ENCODE measurements at regions not wholly inside any gene's neighbourhood (a gene's known extent, or its start where the extent isn't known, plus 50 kb on each side); places are given as distances from the start of the nearest gene placed in this dataset.
"Not testable (repeated sequence)": the region's sequence is repeated elsewhere in the genome, so short reads cannot be mapped to it uniquely, and the experiment has no call there.

DNA sequence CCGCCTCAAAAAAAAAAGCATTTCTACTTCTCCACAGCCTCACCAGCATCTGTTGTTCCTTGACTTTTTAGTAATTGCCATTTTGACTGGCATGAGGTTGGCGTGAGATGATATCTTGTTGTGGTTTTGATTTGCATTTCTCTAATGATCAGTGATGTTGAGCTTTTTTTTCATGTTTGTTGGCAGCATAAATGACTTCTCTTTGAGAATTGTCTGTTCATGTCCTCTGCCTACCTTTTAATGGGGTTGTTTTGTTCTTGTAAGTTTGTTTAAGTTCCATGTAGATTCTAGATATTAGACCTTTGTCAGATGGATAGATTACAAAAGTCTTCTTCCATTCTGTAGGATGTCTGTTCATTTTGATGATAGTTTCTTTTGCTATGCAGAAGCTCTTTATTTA lies 182.9 kb downstream of the FOXG1 start:
- DNase-seq (ENCODE audit: low spot score): no peak

DNA sequence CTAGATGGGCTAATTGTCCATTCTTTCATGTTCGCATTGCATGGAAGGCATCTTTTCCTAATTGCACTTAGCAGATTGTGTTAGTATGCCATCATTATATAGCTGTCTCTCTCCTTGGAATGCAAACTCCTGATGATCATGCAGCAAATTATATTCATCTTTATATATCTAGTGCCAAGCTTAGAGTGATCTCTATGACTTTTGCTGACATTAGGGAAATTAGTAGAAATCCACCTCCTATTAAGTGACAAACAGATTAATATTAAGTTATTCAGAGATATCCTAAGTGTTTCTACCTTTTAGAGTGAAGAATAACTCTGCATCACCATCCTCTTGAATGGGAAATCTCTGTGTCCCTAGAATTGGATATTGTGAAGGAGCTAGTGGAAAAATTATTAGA lies 185.6 kb downstream of the FOXG1 start:
- DNase-seq (ENCODE audit: low spot score): no peak

DNA sequence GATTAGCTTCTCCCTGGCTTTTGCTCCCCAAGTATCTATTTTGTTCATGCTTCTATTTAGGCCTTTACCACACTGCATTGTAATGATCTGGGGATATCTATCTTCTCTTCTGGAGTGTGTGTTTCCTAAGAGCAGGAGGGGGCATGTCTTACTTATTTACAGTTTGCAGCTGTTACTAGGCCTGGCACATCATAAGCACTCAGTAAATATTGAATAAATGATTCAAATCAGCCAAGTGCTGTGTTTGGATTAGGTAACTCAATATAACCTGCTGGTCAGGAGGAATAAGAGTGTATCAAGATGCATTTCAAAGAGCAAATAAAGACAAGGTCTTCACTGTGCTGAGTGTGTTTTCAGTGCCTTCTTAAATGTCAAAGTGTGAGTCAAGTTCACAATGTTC lies 186.1 kb downstream of the FOXG1 start:
- DNase-seq (ENCODE audit: low spot score): no peak

DNA sequence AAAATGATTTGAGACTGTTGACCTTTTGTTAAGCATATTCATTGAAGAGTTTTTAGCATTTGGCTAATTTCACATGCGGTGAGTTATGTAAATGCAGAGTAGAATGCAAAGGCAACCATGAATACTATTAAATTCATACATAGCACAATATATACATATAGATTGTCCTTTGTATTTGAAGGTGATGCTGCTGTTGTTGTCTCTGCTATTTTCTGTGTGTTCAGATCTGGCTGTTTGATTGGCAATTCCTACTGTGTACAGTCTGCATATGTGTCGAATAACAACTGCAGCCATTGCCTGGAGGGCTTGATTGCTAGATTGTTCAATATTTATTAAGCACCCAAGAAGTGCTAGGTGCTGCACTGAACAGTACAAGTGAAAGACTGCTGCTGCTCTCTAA lies 187.4 kb downstream of the FOXG1 start:
- DNase-seq (ENCODE audit: low spot score): no peak

GRCh38 chr14:28966416-28967233 lies 200.0 kb downstream of the FOXG1 start:
- DNase-seq (ENCODE audit: low spot score): no peak

GRCh38 chr14:28975084-28975483 lies 208.5 kb downstream of the FOXG1 start:
- DNase-seq (ENCODE audit: low spot score): no peak

DNA sequence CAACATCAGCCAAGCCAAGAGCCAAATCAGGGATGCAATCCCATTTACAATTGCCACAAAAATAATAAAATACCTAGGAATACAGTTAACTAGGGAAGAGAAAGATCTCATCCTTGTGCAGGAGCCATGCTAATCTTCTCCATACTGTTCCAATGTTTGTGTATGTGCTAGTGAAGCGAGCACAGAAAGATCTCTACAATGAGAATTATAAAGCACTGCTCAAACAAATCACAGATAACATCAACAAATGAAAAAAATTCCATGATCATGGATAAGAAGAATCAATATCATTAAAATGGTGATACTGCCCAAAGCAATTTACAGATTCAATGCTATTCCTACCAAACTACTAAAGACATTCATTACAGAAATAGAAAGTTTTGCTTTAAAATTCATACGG lies 215.6 kb downstream of the FOXG1 start:
- no peak for DNase-seq (ENCODE audit: low spot score)

- DNase-seq (ENCODE audit: low spot score): no peak
Observed at GRCh38 chr14:28983279-28983678, 216.7 kb downstream of the FOXG1 start.

DNA sequence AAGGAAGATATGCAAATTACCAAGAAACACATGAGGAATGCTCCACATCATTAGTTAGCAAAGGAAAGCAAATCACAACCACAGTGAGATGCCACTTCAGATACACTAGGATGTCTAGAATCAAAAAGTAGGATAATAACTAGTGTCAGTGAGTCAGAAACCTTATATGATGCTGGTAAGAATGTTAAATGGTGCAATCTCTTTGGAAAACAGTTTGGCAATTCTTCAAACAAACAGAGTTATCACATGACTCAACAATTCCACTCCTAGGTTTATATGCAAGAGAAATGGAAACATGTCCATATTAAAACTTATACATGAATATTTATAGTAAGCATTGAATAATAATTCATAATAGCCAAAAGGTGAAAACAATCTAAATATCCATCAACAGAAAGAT lies 220.9 kb downstream of the FOXG1 start:
- DNase-seq (ENCODE audit: low spot score): no peak

- DNase-seq (ENCODE audit: low spot score): not testable (repeated sequence)
Observed at GRCh38 chr14:28997196-28997595, 230.6 kb downstream of the FOXG1 start.

DNA sequence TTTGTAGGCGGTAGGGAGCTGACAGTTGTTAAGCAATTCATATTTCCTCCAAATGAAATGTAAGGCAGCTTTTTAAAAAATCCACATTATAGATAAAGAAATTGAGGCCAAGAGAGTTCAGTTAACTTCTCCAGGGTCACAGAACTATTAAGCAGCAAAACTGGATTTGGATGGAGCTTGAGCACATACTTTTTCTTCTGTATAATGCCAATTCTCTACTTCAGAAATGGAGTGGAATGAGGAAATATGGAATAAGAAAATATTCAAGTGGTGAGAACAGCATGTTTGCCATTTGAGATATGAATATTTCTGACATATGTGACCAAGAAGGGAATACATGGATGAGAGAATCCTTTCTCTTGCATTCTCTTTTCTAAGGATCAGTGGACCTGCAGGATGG lies 233.1 kb downstream of the FOXG1 start:
- DNase-seq (ENCODE audit: low spot score): no peak

- no peak for DNase-seq (ENCODE audit: low spot score)
Observed at GRCh38 chr14:29005647-29006046, 239.1 kb downstream of the FOXG1 start.

DNA sequence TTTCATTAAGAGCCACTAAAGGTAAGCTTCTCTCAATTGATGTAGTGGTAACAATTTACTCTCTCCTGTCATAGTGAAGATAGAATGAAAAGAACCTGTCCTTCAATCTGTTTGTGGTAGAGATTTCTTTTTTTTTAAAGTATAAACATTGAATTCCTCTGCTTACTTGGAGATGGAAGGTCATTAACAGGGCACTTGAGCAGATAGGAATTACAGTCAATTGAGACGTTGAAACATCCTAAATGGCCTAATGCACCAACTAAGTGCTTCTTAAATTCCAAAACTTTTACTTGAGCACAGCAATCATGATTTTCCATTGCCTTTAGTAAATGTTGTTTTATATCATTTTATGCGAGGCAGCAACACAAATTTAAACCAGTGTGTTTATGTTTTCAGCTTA lies 241.4 kb downstream of the FOXG1 start:
- DNase-seq (ENCODE audit: low spot score): no peak

GRCh38 chr14:29016050-29016900 lies 249.7 kb downstream of the FOXG1 start:
- DNase-seq (ENCODE audit: low spot score): peak; percentile 13

- DNase-seq (ENCODE audit: low spot score): not testable (repeated sequence)
Observed at GRCh38 chr14:29023505-29023904, 256.9 kb downstream of the FOXG1 start.

DNA sequence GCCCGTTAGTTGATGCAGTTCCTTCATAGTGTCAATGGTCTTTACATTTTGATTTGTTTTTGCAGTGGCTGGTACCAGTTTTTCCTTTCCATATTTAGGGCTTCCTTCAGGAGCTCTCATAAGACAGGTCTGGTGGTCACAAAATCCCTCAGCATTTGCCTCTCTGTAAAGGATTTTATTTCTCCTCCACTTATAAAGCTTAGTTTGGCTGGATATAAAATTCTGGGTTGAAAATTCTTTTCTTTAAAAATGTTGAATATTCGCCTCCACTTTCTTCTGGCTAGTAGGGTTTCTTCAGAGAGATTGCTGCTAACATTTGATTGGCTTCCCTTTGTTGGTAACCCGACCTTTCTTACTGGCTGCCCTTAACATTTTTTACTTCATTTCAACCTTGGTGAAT lies 260.9 kb downstream of the FOXG1 start:
- not testable (repeated sequence) for DNase-seq (ENCODE audit: low spot score)

DNA sequence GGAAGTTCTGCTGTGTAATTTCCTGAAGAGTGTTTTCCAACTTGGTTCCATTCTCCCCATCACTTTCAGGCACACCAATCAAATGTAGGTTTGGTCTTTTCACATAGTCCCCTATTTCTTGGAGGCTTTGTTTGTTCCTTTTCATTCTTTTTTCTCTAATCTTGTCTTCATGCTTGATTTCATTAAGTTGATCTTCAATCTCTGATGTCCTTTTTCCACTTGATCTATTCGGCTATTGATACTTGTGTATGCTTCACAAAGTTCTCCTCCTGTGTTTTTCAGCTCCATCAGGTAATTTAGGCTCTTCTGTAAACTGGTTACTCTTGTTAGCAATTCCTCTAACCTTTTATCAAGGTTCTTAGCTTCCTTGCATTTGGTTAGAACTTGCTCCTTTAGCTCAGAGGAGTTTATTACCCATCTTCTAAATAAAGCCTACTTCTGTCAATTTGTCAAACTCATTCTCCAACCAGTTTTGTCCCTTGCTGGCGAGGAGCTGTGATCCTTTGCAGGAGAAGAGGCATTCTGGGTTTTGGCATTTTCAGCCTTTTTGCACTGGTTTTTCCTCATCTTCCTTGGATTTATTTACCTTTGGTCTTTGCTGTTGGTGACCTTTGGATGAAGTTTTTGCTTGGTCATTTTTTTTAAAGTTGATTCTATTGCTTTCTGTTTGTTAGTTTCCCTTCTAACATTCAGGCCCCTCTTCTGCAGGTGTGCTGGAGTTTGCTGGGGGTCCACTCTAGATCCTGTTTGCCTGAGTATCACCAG lies 261.5 kb downstream of the FOXG1 start:
- DNase-seq (ENCODE audit: low spot score): not testable (repeated sequence)

DNA sequence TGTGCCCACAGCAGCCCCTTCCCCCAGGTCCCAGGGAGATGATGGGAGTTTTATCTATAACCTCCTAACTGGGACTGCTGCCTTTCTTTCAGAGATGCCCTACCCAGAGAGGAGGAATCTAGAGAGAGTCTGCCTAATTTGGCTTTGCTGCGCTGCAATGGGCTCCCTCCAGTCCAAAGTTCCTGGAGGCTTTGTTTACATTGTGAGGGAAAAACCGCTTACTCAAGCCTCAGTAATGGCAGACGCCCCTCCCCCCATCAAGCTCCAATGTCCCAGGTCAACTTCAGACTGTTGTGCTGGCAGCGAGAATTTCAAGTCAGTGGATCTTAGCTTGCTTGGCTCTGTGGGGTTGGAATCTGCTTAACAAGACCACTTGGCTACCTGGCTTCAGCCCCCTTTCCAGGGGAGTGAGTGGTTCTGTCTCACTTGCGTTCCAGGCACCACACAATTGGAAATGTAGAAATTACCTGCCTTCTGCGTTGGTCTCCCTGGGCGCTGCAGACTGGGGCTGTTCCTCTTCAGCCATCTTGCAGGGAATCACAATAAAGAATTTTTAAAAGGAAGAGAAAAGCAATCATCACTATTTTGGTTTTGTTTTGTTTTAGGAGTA lies 262.5 kb downstream of the FOXG1 start:
- no peak for DNase-seq (ENCODE audit: low spot score)

DNA sequence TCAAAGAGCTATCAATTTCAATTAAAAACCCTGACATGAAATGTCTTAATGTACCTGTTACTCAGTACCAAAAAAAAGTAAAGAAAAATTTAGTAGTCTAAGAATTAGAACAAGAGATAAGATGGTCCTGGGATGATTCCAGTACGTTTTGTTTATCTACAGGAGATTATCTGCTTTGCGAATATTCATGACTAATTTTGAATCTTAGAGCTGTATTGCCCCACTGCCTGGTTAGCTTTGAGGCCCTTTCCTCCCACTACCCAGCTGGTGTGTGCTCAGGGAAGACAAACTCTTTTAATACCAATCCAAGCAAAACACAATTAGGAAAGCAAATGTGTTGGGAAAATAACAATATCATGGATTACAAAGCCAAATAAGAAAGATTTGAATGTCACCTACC lies 263.5 kb downstream of the FOXG1 start:
- no peak for DNase-seq (ENCODE audit: low spot score)

- no peak for DNase-seq (ENCODE audit: low spot score)
Observed at GRCh38 chr14:29030970-29031369, 264.4 kb downstream of the FOXG1 start.

GRCh38 chr14:29035134-29035533 lies 268.5 kb downstream of the FOXG1 start:
- DNase-seq (ENCODE audit: low spot score): no peak

GRCh38 chr14:29037411-29037810 lies 270.8 kb downstream of the FOXG1 start:
- DNase-seq (ENCODE audit: low spot score): no peak
